HCT116 (cell line): ENCODE measurements at regions not wholly inside any gene's neighbourhood (a gene's known extent, or its start where the extent isn't known, plus 50 kb on each side); places are given as distances from the start of the nearest gene placed in this dataset.

ENCODE experiments used
- ATAC-seq: fragments of 200-7000 bp; cut with Tn5 transposase; 2 replicates; pipeline ENCODE4 v1.9.1; 2020; ENCODE audit warnings: mild to moderate bottlenecking, moderate library complexity
- BruUV-seq: library from RNA; stranded (reverse); fragments of 400-500 nt; replicated peaks from 2 replicates; lab custom pipeline; 2021; lab: Mats Ljungman, UMichigan
- CTCF ChIA-PET: fragments of 300-600 bp; sonication (Branson Sonifier 250); formaldehyde crosslinking; loops from one replicate; lab custom pipeline; 2021; ENCODE audit warnings: antibody characterized with exemption; lab: Charles Lee
- POLR2A ChIA-PET: fragments of 300-600, 350-600 bp; sonication (Branson Sonifier 250); formaldehyde crosslinking; loops from one replicate; lab custom pipeline; 2021; ENCODE audit warnings: antibody characterized with exemption; lab: Charles Lee
- RAD21 ChIA-PET, 2 experiments: fragments of 300-600 bp; sonication (Branson Sonifier 250); formaldehyde crosslinking; loops; one replicate each; lab custom pipeline; 2023; ENCODE audit warnings: low total read pairs in 2 of 2; ENCODE audit not compliant: uncharacterized antibody in 2 of 2, unreplicated experiment in 2 of 2, low non-redundant PET in 1 of 2; lab: Charles Lee
- DNase-seq: peaks from one replicate; pipeline ENCODE4 v3.0.0-alpha.2; 2010; ENCODE audit warnings: low read depth, low spot score
- H2AFZ ChIP-seq: fragments of 200-600 bp; shearing (Covaris generic), sonication (generic); 2 replicates; pipeline ENCODE4 v1.6.1; 2017; ENCODE audit warnings: low read depth, mixed run types, mixed read lengths, antibody characterized with exemption, low read length; ENCODE audit not compliant: poor library complexity, severe bottlenecking
- H3K27ac ChIP-seq: 2 replicates; pipeline ENCODE4 v1.5.1; 2012; ENCODE audit warnings: low read depth, low read length
- H3K27me3 ChIP-seq: fragments of 200-600 bp; sonication (generic); 2 replicates; pipeline ENCODE4 v1.6.1; 2016; ENCODE audit warnings: mixed run types, low read length, mixed read lengths; ENCODE audit not compliant: insufficient read depth
- H3K36me3 ChIP-seq, 2 experiments: fragments of 200-500 bp in 1 of 2; fragments of 200-600 bp in 1 of 2; sonication (Bioruptor generic) in 1 of 2; sonication (generic) in 1 of 2; 2 replicates each; pipeline versions ENCODE4 v1.5.1 to v1.6.1; 2014 to 2016; ENCODE audit warnings: low read length in 2 of 2, inconsistent platforms in 1 of 2, mixed read lengths in 1 of 2, mixed run types in 1 of 2; ENCODE audit not compliant: insufficient read depth in 2 of 2, control insufficient read depth in 1 of 2
- H3K4me1 ChIP-seq, 2 experiments: fragments of 200-600 bp in 1 of 2; sonication (generic) in 1 of 2; 2 replicates each; pipeline versions ENCODE4 v1.5.1 to v1.6.1; 2012 to 2017; ENCODE audit warnings: low read length in 2 of 2, inconsistent platforms in 1 of 2, mild to moderate bottlenecking in 1 of 2, mixed read lengths in 1 of 2, mixed run types in 1 of 2, moderate library complexity in 1 of 2; ENCODE audit not compliant: insufficient read depth in 2 of 2, control insufficient read depth in 1 of 2
- H3K4me2 ChIP-seq: fragments of 200-600 bp; sonication (generic); 2 replicates; pipeline ENCODE4 v1.6.1; 2017; ENCODE audit warnings: mixed run types, low read length, mixed read lengths
- H3K4me3 ChIP-seq, 2 experiments: fragments of 200-600 bp in 1 of 2; sonication (generic) in 1 of 2; replicated peaks in 1 of 2; 2 replicates each; pipeline ENCODE4 v1.5.1; 2011 to 2016; ENCODE audit warnings: low read length in 2 of 2, control low read depth in 1 of 2, low read depth in 1 of 2, mild to moderate bottlenecking in 1 of 2, mixed read lengths in 1 of 2, mixed run types in 1 of 2
- H3K79me2 ChIP-seq: fragments of 200-600 bp; sonication (generic); 2 replicates; pipeline ENCODE4 v1.6.1; 2017; ENCODE audit warnings: mild to moderate bottlenecking, mixed run types, low read length, moderate library complexity, mixed read lengths; ENCODE audit not compliant: insufficient read depth
- H3K9ac ChIP-seq: fragments of 200-600 bp; sonication (generic); 2 replicates; pipeline ENCODE4 v1.6.1; 2016; ENCODE audit warnings: low read length, mixed read lengths
- H3K9me2 ChIP-seq: fragments of 200-600 bp; sonication (generic), shearing (Covaris generic); 2 replicates; pipeline ENCODE4 v1.6.1; 2017; ENCODE audit warnings: mixed run types, mild to moderate bottlenecking, moderate library complexity; ENCODE audit not compliant: insufficient read depth
- H3K9me3 ChIP-seq, 2 experiments: fragments of 200-500 bp in 1 of 2; fragments of 200-600 bp in 1 of 2; sonication (Bioruptor generic) in 1 of 2; sonication (generic) in 1 of 2; 2 replicates each; pipeline ENCODE4 v1.6.1; 2014 to 2017; ENCODE audit warnings: low read length in 2 of 2, mixed read lengths in 2 of 2, inconsistent platforms in 1 of 2, low read depth in 1 of 2, mild to moderate bottlenecking in 1 of 2, mixed run types in 1 of 2, moderate library complexity in 1 of 2; ENCODE audit not compliant: control insufficient read depth in 1 of 2, insufficient read depth in 1 of 2
- H4K20me1 ChIP-seq: fragments of 200-600 bp; sonication (generic), shearing (Covaris generic); 2 replicates; pipeline ENCODE4 v1.6.1; 2017; ENCODE audit warnings: mixed run types, mild to moderate bottlenecking, moderate library complexity; ENCODE audit not compliant: insufficient read depth
- CEBPB ChIP-seq: IDR thresholded peaks from 2 replicates; pipeline ENCODE4 v1.6.1; 2012; ENCODE audit warnings: low read depth
- EGR1 ChIP-seq: IDR thresholded peaks from 2 replicates; pipeline ENCODE4 v1.6.1; 2012; ENCODE audit warnings: low read depth
- ELF1 ChIP-seq: IDR thresholded peaks from 2 replicates; pipeline ENCODE4 v1.6.1; 2012; ENCODE audit warnings: low read depth, borderline replicate concordance
- EZH2 ChIP-seq: fragments of 200-600 bp; sonication (generic); IDR thresholded peaks from 2 replicates; pipeline ENCODE4 v1.6.1; 2017; ENCODE audit warnings: antibody characterized with exemption, mixed run types
- EZH2phosphoT487 ChIP-seq: fragments of 200-600 bp; IDR thresholded peaks from 2 replicates; pipeline ENCODE4 v1.6.1; 2018; ENCODE audit warnings: antibody characterized with exemption, borderline replicate concordance
- FOSL1 ChIP-seq: IDR thresholded peaks from 2 replicates; pipeline ENCODE4 v1.6.1; 2012; ENCODE audit warnings: low read depth
- JUND ChIP-seq: IDR thresholded peaks from 2 replicates; pipeline ENCODE4 v1.6.1; 2012
- POLR2A ChIP-seq: IDR thresholded peaks from 2 replicates; pipeline ENCODE4 v1.7.0; 2011; ENCODE audit warnings: borderline replicate concordance; ENCODE audit not compliant: insufficient read depth, insufficient read length; ENCODE audit errors: extremely low read depth
- POLR2AphosphoS5 ChIP-seq: IDR thresholded peaks from 2 replicates; pipeline ENCODE4 v1.6.1; 2011; ENCODE audit warnings: mild to moderate bottlenecking, low read depth, low read length, moderate library complexity
- RAD21 ChIP-seq: IDR thresholded peaks from 2 replicates; pipeline ENCODE4 v1.6.1; 2012; ENCODE audit warnings: low read depth, mild to moderate bottlenecking
- REST ChIP-seq: IDR thresholded peaks from 2 replicates; pipeline ENCODE4 v1.6.1; 2012; ENCODE audit warnings: low read depth
- SIN3A ChIP-seq: IDR thresholded peaks from 2 replicates; pipeline ENCODE4 v1.6.1; 2012; ENCODE audit warnings: low read depth
- SP1 ChIP-seq: IDR thresholded peaks from 2 replicates; pipeline ENCODE4 v1.6.1; 2012; ENCODE audit warnings: low read depth
- SRF ChIP-seq: IDR thresholded peaks from 2 replicates; pipeline ENCODE4 v1.6.1; 2012; ENCODE audit warnings: low read depth
- YY1 ChIP-seq: IDR thresholded peaks from 2 replicates; pipeline ENCODE4 v1.6.1; 2011; ENCODE audit warnings: low read length, low read depth, moderate library complexity, mild to moderate bottlenecking; ENCODE audit not compliant: insufficient replicate concordance; ENCODE audit errors: extremely low read depth
- ZBTB33 ChIP-seq: IDR thresholded peaks from 2 replicates; pipeline ENCODE4 v1.6.1; 2011; ENCODE audit warnings: mild to moderate bottlenecking, low read length, moderate library complexity; ENCODE audit not compliant: insufficient replicate concordance; ENCODE audit errors: extremely low read depth
- intact Hi-C: fragments of 100-400 bp; cut with micrococcal nuclease; formaldehyde crosslinking; loops from 2 replicates; pipeline ENCODE4 v1.10.0; 2022
- TF ChIP-seq, protein P1 (sequence below): IDR thresholded peaks from 2 replicates; pipeline ENCODE4 v1.6.1; 2012

DNA sequence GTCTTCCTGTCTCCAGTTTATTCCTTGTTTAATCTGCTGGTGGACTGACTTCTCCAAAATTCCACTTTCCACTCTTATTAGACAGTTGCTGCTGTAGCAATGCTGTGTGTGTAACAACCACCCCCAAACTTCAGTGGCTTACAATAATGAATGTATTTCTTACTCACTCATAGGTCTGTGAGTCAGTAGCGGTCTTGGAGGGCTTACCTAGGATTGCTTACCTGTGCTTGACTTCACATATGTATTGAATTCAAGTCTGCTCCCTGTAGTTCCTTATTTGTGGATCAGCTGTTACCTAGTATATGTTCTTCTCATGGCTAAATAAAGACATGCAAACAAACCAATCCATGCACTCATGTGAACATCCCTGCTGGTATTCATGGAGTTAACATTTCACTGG, 224.6 kb downstream of the MAP2K6 start:
- H3K9me2 ChIP-seq = no peaks in the 10 kb centered on the region
- TF ChIP-seq CEBPB (no peak), EGR1 (no peak), POLR2A (no peak), SIN3A (no peak), SP1 (no peak)
- TF ChIP-seq, protein P1, sequence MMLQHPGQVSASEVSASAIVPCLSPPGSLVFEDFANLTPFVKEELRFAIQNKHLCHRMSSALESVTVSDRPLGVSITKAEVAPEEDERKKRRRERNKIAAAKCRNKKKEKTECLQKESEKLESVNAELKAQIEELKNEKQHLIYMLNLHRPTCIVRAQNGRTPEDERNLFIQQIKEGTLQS = no peak
- RAD21 ChIA-PET = no interaction called here
- intact Hi-C loops = no loop called here
- no peak overlapping the region for H2AFZ ChIP-seq
- no peaks in the 10 kb centered on the region for H4K20me1 ChIP-seq
- no peaks in the 10 kb centered on the region for H3K36me3 ChIP-seq
- no peaks in the 10 kb centered on the region for H3K79me2 ChIP-seq
- no peaks in the 10 kb centered on the region for H3K9me3 ChIP-seq
- no peak overlapping the region for H3K9ac ChIP-seq
- H3K4me3 ChIP-seq = no peak overlapping the region
- ATAC-seq (no peak), DNase-seq (no peak)
- H3K4me2 ChIP-seq = no peak overlapping the region
- H3K27ac ChIP-seq = no peak overlapping the region
- POLR2A ChIA-PET = no interaction called here
- no TSS peak for BruUV-seq
- no peaks in the 10 kb centered on the region for H3K27me3 ChIP-seq
- CTCF ChIA-PET = no interaction called here
- no peaks in the 10 kb centered on the region for H3K4me1 ChIP-seq

GRCh38 chr17:69640073-69640472, 225.6 kb downstream of the MAP2K6 start:
- intact Hi-C loops = no loop called here
- no peak for ATAC-seq
- DNase-seq = no peak
- H3K9me2 ChIP-seq = no peaks in the 10 kb centered on the region
- ChIA-PET CTCF (interaction anchor here (1.4 kb wide), 1 partner anchor 33 kb away, joined by 5 read pairs; no protein-coding TSS in a partner anchor), POLR2A (no interaction called here), RAD21 (no interaction called here)
- H3K27ac ChIP-seq = no peak overlapping the region
- no peaks in the 10 kb centered on the region for H3K9me3 ChIP-seq
- no peaks in the 10 kb centered on the region for H4K20me1 ChIP-seq
- BruUV-seq = no TSS peak
- no peaks in the 10 kb centered on the region for H3K79me2 ChIP-seq
- H3K36me3 ChIP-seq = no peaks in the 10 kb centered on the region
- H3K27me3 ChIP-seq = no peaks in the 10 kb centered on the region
- H3K4me2 ChIP-seq = no peak overlapping the region
- H2AFZ ChIP-seq = no peak overlapping the region
- H3K4me1 ChIP-seq = no peaks in the 10 kb centered on the region
- H3K9ac ChIP-seq = no peak overlapping the region
- no peak overlapping the region for H3K4me3 ChIP-seq
- TF ChIP-seq YY1 = no peak
- no peak for TF ChIP-seq EZH2
- no peak for TF ChIP-seq RAD21
- TF ChIP-seq, protein P1 = no peak
- no peak for TF ChIP-seq FOSL1
- TF ChIP-seq CEBPB = no peak
- no peak for TF ChIP-seq SP1
- TF ChIP-seq REST = no peak
- no peak for TF ChIP-seq ZBTB33
- no peak for TF ChIP-seq JUND
- TF ChIP-seq POLR2AphosphoS5 = no peak
- no peak for TF ChIP-seq SRF
- no peak for TF ChIP-seq ELF1
- TF ChIP-seq EZH2phosphoT487 = no peak
